Kidney (tissue), 13 donors: ENCODE measurements at regions not wholly inside any gene's neighbourhood (a gene's known extent, or its start where the extent isn't known, plus 50 kb on each side); places are given as distances from the start of the nearest gene placed in this dataset.

ENCODE experiments used
- DNase-seq, 5 donors: peaks; one replicate each; pipeline ENCODE4 v3.0.0-alpha.2; 2013 to 2020
- FAIRE-seq: peaks from 2 replicates; lab custom pipeline; 2012; peaks lifted over from hg19 to GRCh38; lab: Jason Lieb, UNC
- H3K27ac ChIP-seq, 2 donors: one replicate each; pipeline ENCODE4 v1.7.0; 2013; ENCODE audit warnings: low read depth in 2 of 2, low read length in 2 of 2, inconsistent platforms in 1 of 2
- H3K27me3 ChIP-seq: one replicate; pipeline ENCODE4 v1.7.1; 2013; ENCODE audit warnings: low read length, inconsistent platforms; ENCODE audit not compliant: control insufficient read depth, insufficient read depth
- H3K36me3 ChIP-seq, 3 donors: one replicate each; pipeline versions ENCODE4 v1.7.0 to v1.7.1; 2013; ENCODE audit warnings: low read length in 3 of 3, control low read depth in 1 of 3, inconsistent platforms in 1 of 3; ENCODE audit not compliant: insufficient read depth in 3 of 3, control insufficient read depth in 2 of 3
- H3K4me1 ChIP-seq, 3 donors: one replicate each; pipeline versions ENCODE4 v1.7.0 to v1.7.1; 2013; ENCODE audit warnings: low read length in 3 of 3, inconsistent platforms in 1 of 3, low read depth in 1 of 3; ENCODE audit not compliant: control insufficient read depth in 2 of 3, insufficient read depth in 2 of 3
- H3K4me3 ChIP-seq, 3 donors: one replicate each; pipeline versions ENCODE4 v1.7.0 to v1.8.1; 2013; ENCODE audit warnings: low read length in 3 of 3, control low read depth in 1 of 3, inconsistent platforms in 1 of 3
- H3K9ac ChIP-seq, 3 donors: one replicate each; pipeline versions ENCODE4 v1.7.0 to v1.7.1; 2013; ENCODE audit warnings: low read length in 3 of 3, control low read depth in 1 of 3, inconsistent platforms in 1 of 3
- H3K9me3 ChIP-seq, 3 donors: one replicate each; pipeline versions ENCODE4 v1.7.0 to v1.7.1; 2013; ENCODE audit warnings: low read length in 3 of 3, control low read depth in 1 of 3, inconsistent platforms in 1 of 3; ENCODE audit not compliant: control insufficient read depth in 2 of 3, insufficient read depth in 1 of 3
- intact Hi-C: fragments of 100-400 bp; cut with DNase I; formaldehyde crosslinking; loops from one replicate; pipeline ENCODE4 v1.11.1; 2022
- TF ChIP-seq, protein P1 (sequence below): IDR thresholded peaks from 3 replicates; pipeline ENCODE4 v1.5.1; 2012; ENCODE audit warnings: mild to moderate bottlenecking, moderate library complexity, borderline replicate concordance; ENCODE audit not compliant: insufficient read depth; ENCODE audit errors: extremely low read depth
- donor health status: control.
- donor health status: control.
- donor health status: control.
- donor health status: control.
- donor health status: control.
- donor health status: DM: yes; HTN: yes; CAD: no.
- donor health status: Normal renal cell carcinoma (clear cell type).

DNA sequence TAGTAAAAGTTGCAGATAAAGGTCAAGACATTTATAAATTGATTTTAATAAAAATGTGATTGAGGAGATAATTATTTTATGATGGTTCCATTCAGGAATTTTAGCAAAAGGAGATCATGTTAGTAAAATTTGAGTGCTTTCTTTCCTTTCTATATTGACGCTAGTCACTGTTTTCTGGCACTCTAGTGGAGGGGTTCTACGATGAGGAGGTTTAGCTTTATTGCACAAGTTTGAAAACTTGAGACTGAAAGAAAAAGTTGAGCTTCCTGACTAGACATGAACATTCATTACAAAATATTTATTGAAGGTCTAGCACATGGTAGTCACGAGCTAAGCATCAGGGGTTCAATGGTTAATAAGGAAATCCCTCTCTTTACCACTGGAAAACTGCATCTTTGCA lies 336.1 kb downstream of the SNAPC1 start:
- intact Hi-C loops: no loop called here
- Histone ChIP-seq H3K36me3 (no peaks in the 10 kb centered on the region), H3K4me3 (no peak overlapping the region), H3K9me3 (peaks cover 0 to 2% (median 0%) of the 10 kb centered on the region in 3 donors), H3K9ac (no peak overlapping the region), H3K27me3 (no peaks in the 10 kb centered on the region), H3K27ac (no peak overlapping the region), H3K4me1 (no peaks in the 10 kb centered on the region)
- TF ChIP-seq, protein P1, sequence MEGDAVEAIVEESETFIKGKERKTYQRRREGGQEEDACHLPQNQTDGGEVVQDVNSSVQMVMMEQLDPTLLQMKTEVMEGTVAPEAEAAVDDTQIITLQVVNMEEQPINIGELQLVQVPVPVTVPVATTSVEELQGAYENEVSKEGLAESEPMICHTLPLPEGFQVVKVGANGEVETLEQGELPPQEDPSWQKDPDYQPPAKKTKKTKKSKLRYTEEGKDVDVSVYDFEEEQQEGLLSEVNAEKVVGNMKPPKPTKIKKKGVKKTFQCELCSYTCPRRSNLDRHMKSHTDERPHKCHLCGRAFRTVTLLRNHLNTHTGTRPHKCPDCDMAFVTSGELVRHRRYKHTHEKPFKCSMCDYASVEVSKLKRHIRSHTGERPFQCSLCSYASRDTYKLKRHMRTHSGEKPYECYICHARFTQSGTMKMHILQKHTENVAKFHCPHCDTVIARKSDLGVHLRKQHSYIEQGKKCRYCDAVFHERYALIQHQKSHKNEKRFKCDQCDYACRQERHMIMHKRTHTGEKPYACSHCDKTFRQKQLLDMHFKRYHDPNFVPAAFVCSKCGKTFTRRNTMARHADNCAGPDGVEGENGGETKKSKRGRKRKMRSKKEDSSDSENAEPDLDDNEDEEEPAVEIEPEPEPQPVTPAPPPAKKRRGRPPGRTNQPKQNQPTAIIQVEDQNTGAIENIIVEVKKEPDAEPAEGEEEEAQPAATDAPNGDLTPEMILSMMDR: no peak
- FAIRE-seq (no peak), DNase-seq (no peak)

DNA sequence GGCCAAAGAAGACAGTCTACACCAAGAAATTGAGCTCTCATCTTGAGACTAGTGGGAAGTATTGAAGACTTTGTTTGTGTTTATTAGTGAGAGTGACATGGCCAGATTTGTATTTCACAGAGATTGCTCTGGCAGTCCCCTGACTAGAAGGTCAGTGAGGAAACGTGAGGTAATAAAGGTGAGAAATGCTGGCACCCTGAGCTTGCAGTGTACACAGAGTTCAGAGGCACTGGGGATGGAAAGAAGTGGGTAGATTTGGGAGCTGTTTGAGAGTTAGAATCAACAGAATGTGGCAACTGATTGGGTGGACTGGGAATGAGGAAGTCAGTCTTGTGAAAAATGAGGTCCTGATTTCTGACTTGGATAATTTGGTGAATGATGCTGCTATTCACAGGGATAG lies 336.9 kb downstream of the SNAPC1 start:
- Histone ChIP-seq H3K27me3 (no peaks in the 10 kb centered on the region), H3K27ac (no peak overlapping the region), H3K4me1 (no peaks in the 10 kb centered on the region), H3K9ac (no peak overlapping the region), H3K9me3 (peaks cover 0 to 2% (median 0%) of the 10 kb centered on the region in 3 donors), H3K36me3 (no peaks in the 10 kb centered on the region), H3K4me3 (no peak overlapping the region)
- no peak for DNase-seq
- intact Hi-C loops: no loop called here
- TF ChIP-seq, protein P1: no peak
- FAIRE-seq: no peak

DNA sequence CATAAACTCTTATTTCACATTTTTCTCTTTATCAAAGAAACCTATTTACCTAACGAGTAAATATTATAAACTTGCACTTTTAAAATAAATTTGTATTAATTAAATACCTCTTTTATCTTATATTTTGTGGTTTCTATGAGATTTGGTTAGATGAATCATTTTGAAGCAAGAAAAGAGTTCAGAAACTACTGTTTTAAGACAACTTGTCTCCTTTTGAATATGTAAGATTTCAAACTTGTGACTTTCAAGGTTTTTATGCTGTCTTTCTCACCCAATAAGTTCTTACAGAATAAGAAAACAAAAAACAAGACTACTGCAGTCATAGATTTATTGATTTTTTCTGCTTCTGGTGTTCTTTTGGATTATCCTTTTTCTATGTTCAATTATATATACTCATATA lies 339.0 kb downstream of the SNAPC1 start:
- intact Hi-C loops: no loop called here
- Histone ChIP-seq H3K4me1 (no peaks in the 10 kb centered on the region), H3K27me3 (no peaks in the 10 kb centered on the region), H3K9me3 (no peaks in the 10 kb centered on the region), H3K27ac (no peak overlapping the region), H3K9ac (no peak overlapping the region), H3K36me3 (no peaks in the 10 kb centered on the region), H3K4me3 (no peak overlapping the region)
- TF ChIP-seq, protein P1: no peak
- FAIRE-seq: no peak
- no peak for DNase-seq

DNA sequence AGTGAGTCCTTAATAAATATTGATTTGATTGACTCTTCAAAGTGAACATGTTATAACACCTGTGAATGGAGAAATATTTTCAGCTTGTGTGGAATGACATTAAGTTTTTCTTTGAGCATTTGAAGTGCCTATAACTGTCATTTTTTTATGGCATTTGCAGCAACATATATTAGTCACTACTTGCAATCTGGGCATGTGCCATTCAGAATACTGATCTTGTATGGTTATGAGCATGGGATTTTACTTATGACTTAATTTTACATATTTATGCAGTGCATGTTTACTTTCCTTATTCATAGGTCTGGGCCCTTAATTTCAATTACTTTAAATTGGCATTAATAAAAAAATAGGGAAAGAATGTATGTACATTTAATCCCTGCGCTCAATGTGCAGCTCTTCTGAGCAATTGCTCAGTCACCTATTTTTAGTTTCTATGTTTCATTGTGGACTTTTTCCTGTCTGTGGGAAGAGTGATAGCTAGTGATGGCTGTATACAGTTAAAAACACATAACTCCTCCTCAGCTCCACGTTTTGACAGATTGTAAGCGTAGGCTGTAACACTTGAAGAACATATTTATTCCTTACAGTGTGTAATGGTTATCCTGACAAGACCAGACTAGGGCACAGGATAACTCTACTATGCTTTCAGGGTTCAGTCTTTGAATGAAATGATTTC lies 339.6 kb downstream of the SNAPC1 start:
- TF ChIP-seq, protein P1: no peak
- no peaks in the 10 kb centered on the region for H3K9me3 ChIP-seq

More for the DNA sequence above, 339.6 kb downstream of the SNAPC1 start:
- intact Hi-C loops: no loop called here
- Histone ChIP-seq H3K27ac (no peak overlapping the region), H3K9ac (no peak overlapping the region), H3K4me1 (no peaks in the 10 kb centered on the region), H3K4me3 (no peak overlapping the region), H3K36me3 (no peaks in the 10 kb centered on the region), H3K27me3 (no peaks in the 10 kb centered on the region)
- FAIRE-seq (no peak), DNase-seq (no peak)
